ENCODE measurements at regions not wholly inside any gene's neighbourhood (a gene's known extent, or its start where the extent isn't known, plus 50 kb on each side); places are given as distances from the start of the nearest gene placed in this dataset.

GRCh38 chr13:32917504-32917903 lies 98.7 kb upstream of the KL start:
- H3K4me3 ChIP-seq = no peak overlapping the region
- TF ChIP-seq CTCF (IDR thresholded peaks at IDR 0.05) = no peak
- no peak for TF ChIP-seq POLR2A (IDR thresholded peaks at IDR 0.05)
- no peaks in the 10 kb centered on the region for H3K27me3 ChIP-seq
- H3K9me3 ChIP-seq = no peaks in the 10 kb centered on the region
- intact Hi-C loops (cut with DNase I) = no loop called here
- DNase-seq = no peak
- WGBS (ENCODE audit: insufficient coverage, low coverage, low lambda C conversion rate, missing lambda C conversion rate) = 42% methylated on average over 2 of the region's 2 CpGs
- ATAC-seq = no peak
- no peaks in the 10 kb centered on the region for H3K4me1 ChIP-seq
- no peak overlapping the region for H3K27ac ChIP-seq
- no peaks in the 10 kb centered on the region for H3K36me3 ChIP-seq

GRCh38 chr13:32923725-32924124 lies 92.5 kb upstream of the KL start:
- TF ChIP-seq POLR2A (IDR thresholded peaks at IDR 0.05) (no peak), CTCF (IDR thresholded peaks at IDR 0.05) (no peak)
- WGBS (ENCODE audit: insufficient coverage, low coverage, low lambda C conversion rate, missing lambda C conversion rate) = no CpG with 5 or more reads among the region's 1 CpG
- Histone ChIP-seq H3K27ac (no peak overlapping the region), H3K27me3 (no peaks in the 10 kb centered on the region), H3K9me3 (no peaks in the 10 kb centered on the region), H3K4me3 (no peak overlapping the region), H3K36me3 (no peaks in the 10 kb centered on the region), H3K4me1 (no peaks in the 10 kb centered on the region)
- ATAC-seq (no peak), DNase-seq (no peak)
- intact Hi-C loops (cut with DNase I) = no loop called here

DNA sequence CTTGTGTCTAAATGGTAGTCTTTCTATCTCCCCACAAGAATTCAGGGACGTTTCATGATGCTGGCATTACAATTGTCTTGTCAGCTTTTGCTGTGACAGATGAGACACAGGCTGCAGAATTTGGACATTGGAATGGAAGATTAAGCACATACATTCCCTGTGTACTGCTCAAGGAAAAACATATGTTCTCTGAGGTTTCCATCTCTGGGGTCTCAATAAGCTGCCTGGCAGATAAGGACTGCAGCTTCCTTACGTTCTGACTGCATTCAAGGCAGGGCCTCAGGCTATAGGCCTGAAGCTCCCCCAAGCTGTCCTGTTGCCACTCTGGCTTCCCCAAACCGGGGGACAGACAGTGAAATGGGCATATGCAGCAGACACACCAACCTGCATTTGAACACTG lies 91.3 kb upstream of the KL start:
- Histone ChIP-seq H3K4me3 (no peak overlapping the region), H3K27ac (no peak overlapping the region), H3K9me3 (no peaks in the 10 kb centered on the region), H3K36me3 (no peaks in the 10 kb centered on the region), H3K4me1 (no peaks in the 10 kb centered on the region), H3K27me3 (no peaks in the 10 kb centered on the region)
- TF ChIP-seq POLR2A (IDR thresholded peaks at IDR 0.05) = no peak
- no peak for TF ChIP-seq CTCF (IDR thresholded peaks at IDR 0.05)
- WGBS (ENCODE audit: insufficient coverage, low coverage, low lambda C conversion rate, missing lambda C conversion rate) = 13% methylated on average over 2 of the region's 3 CpGs
- intact Hi-C loops (cut with DNase I) = no loop called here
- ATAC-seq (no peak), DNase-seq (no peak)

GRCh38 chr13:32925506-32925905 lies 90.7 kb upstream of the KL start:
- Histone ChIP-seq H3K27me3 (no peaks in the 10 kb centered on the region), H3K9me3 (no peaks in the 10 kb centered on the region), H3K4me3 (no peak overlapping the region), H3K36me3 (no peaks in the 10 kb centered on the region), H3K4me1 (no peaks in the 10 kb centered on the region), H3K27ac (no peak overlapping the region)
- DNase-seq (no peak), ATAC-seq (no peak)
- TF ChIP-seq POLR2A (IDR thresholded peaks at IDR 0.05) = no peak
- TF ChIP-seq CTCF (IDR thresholded peaks at IDR 0.05) = no peak
- 58% methylated on average over 1 of the region's 1 CpG for WGBS (ENCODE audit: insufficient coverage, low coverage, low lambda C conversion rate, missing lambda C conversion rate)
- intact Hi-C loops (cut with DNase I) = no loop called here

GRCh38 chr13:32932376-32932775 lies 83.8 kb upstream of the KL start:
- Histone ChIP-seq H3K9me3 (no peaks in the 10 kb centered on the region), H3K27ac (no peak overlapping the region), H3K4me1 (no peaks in the 10 kb centered on the region), H3K27me3 (no peaks in the 10 kb centered on the region), H3K36me3 (no peaks in the 10 kb centered on the region), H3K4me3 (no peak overlapping the region)
- DNase-seq = no peak
- ATAC-seq = no peak
- intact Hi-C loops (cut with DNase I) = no loop called here
- 56% methylated on average over 2 of the region's 2 CpGs for WGBS (ENCODE audit: insufficient coverage, low coverage, low lambda C conversion rate, missing lambda C conversion rate)
- TF ChIP-seq POLR2A (IDR thresholded peaks at IDR 0.05) (no peak), CTCF (IDR thresholded peaks at IDR 0.05) (no peak)
